ENCODE measurements at regions not wholly inside any gene's neighbourhood (a gene's known extent, or its start where the extent isn't known, plus 50 kb on each side); places are given as distances from the start of the nearest gene placed in this dataset.
A peak's percentile ranks its signal among the peaks of the same experiment; 100 is the strongest.

- peak in 2 of 6 donors; percentile 10 to 24 for DNase-seq (ENCODE audit: low read depth in 4 of 6, low spot score in 6 of 6)
- Histone ChIP-seq H3K27me3 (ENCODE audit: control insufficient read depth, insufficient read depth, low read length) (peaks cover 8% of the 10 kb centered on the region), H3K9me3 (ENCODE audit: control insufficient read depth, insufficient read depth, low read length) (no peaks in the 10 kb centered on the region), H3K4me3 (ENCODE audit: low read depth, low read length) (no peak overlapping the region), H3K36me3 (ENCODE audit: control insufficient read depth, insufficient read depth, low read length) (no peaks in the 10 kb centered on the region), H3K4me1 (ENCODE audit: control insufficient read depth, insufficient read depth, low read length) (peaks cover 14% of the 10 kb centered on the region), H3K27ac (ENCODE audit: low read depth, low read length) (peak overlapping the region; percentile 77)
- 75% methylated on average over 9 of the region's 15 CpGs for WGBS (ENCODE audit: insufficient coverage)
Observed at GRCh38 chr2:199602896-199603717, 145.4 kb upstream of the SATB2 start.

GRCh38 chr2:199602271-199602895 is 144.6 kb upstream of the SATB2 start:
- peak overlapping the region; percentile 77 for H3K27ac ChIP-seq (ENCODE audit: low read depth, low read length)
- H3K9me3 ChIP-seq (ENCODE audit: control insufficient read depth, insufficient read depth, low read length), result no peaks in the 10 kb centered on the region
- peaks cover 14% of the 10 kb centered on the region for H3K4me1 ChIP-seq (ENCODE audit: control insufficient read depth, insufficient read depth, low read length)
- WGBS (ENCODE audit: insufficient coverage), result 89% methylated on average over 2 of the region's 6 CpGs
- peaks cover 8% of the 10 kb centered on the region for H3K27me3 ChIP-seq (ENCODE audit: control insufficient read depth, insufficient read depth, low read length)
- DNase-seq (ENCODE audit: low read depth in 4 of 6, low spot score in 6 of 6), result peak in 1 of 6 donors; percentile 10
- H3K36me3 ChIP-seq (ENCODE audit: control insufficient read depth, insufficient read depth, low read length), result no peaks in the 10 kb centered on the region
- H3K4me3 ChIP-seq (ENCODE audit: low read depth, low read length), result no peak overlapping the region

- DNase-seq (ENCODE audit: low read depth in 4 of 6, low spot score in 6 of 6), result no peak
- Histone ChIP-seq H3K4me3 (ENCODE audit: low read depth, low read length) (no peak overlapping the region), H3K9me3 (ENCODE audit: control insufficient read depth, insufficient read depth, low read length) (no peaks in the 10 kb centered on the region), H3K36me3 (ENCODE audit: control insufficient read depth, insufficient read depth, low read length) (no peaks in the 10 kb centered on the region), H3K4me1 (ENCODE audit: control insufficient read depth, insufficient read depth, low read length) (no peaks in the 10 kb centered on the region), H3K27ac (ENCODE audit: low read depth, low read length) (no peak overlapping the region), H3K27me3 (ENCODE audit: control insufficient read depth, insufficient read depth, low read length) (no peaks in the 10 kb centered on the region)
- no CpG with 5 or more reads among the region's 1 CpG for WGBS (ENCODE audit: insufficient coverage)
Observed at GRCh38 chr2:199596549-199596948, 138.8 kb upstream of the SATB2 start.

- 93% methylated on average over 5 of the region's 5 CpGs for WGBS (ENCODE audit: insufficient coverage)
- no peak for DNase-seq (ENCODE audit: low read depth in 4 of 6, low spot score in 6 of 6)
- Histone ChIP-seq H3K4me1 (ENCODE audit: control insufficient read depth, insufficient read depth, low read length) (no peaks in the 10 kb centered on the region), H3K27ac (ENCODE audit: low read depth, low read length) (no peak overlapping the region), H3K27me3 (ENCODE audit: control insufficient read depth, insufficient read depth, low read length) (no peaks in the 10 kb centered on the region), H3K9me3 (ENCODE audit: control insufficient read depth, insufficient read depth, low read length) (no peaks in the 10 kb centered on the region), H3K4me3 (ENCODE audit: low read depth, low read length) (no peak overlapping the region), H3K36me3 (ENCODE audit: control insufficient read depth, insufficient read depth, low read length) (no peaks in the 10 kb centered on the region)
Observed at GRCh38 chr2:199594443-199594842, 136.7 kb upstream of the SATB2 start.

GRCh38 chr2:199591826-199592225 is 134.1 kb upstream of the SATB2 start:
- Histone ChIP-seq H3K27me3 (ENCODE audit: control insufficient read depth, insufficient read depth, low read length) (no peaks in the 10 kb centered on the region), H3K27ac (ENCODE audit: low read depth, low read length) (no peak overlapping the region), H3K4me1 (ENCODE audit: control insufficient read depth, insufficient read depth, low read length) (no peaks in the 10 kb centered on the region), H3K4me3 (ENCODE audit: low read depth, low read length) (no peak overlapping the region), H3K36me3 (ENCODE audit: control insufficient read depth, insufficient read depth, low read length) (no peaks in the 10 kb centered on the region), H3K9me3 (ENCODE audit: control insufficient read depth, insufficient read depth, low read length) (no peaks in the 10 kb centered on the region)
- DNase-seq (ENCODE audit: low read depth in 4 of 6, low spot score in 6 of 6), result no peak
- 93% methylated on average over 2 of the region's 4 CpGs for WGBS (ENCODE audit: insufficient coverage)

GRCh38 chr2:199590321-199591203 is 132.8 kb upstream of the SATB2 start:
- 44% methylated on average over 3 of the region's 5 CpGs for WGBS (ENCODE audit: insufficient coverage)
- H3K27ac ChIP-seq (ENCODE audit: low read depth, low read length), result no peak overlapping the region

GRCh38 chr2:199589306-199589705 is 131.6 kb upstream of the SATB2 start:
- Histone ChIP-seq H3K36me3 (ENCODE audit: control insufficient read depth, insufficient read depth, low read length) (no peaks in the 10 kb centered on the region), H3K4me3 (ENCODE audit: low read depth, low read length) (no peak overlapping the region), H3K27ac (ENCODE audit: low read depth, low read length) (no peak overlapping the region), H3K4me1 (ENCODE audit: control insufficient read depth, insufficient read depth, low read length) (no peaks in the 10 kb centered on the region), H3K9me3 (ENCODE audit: control insufficient read depth, insufficient read depth, low read length) (no peaks in the 10 kb centered on the region), H3K27me3 (ENCODE audit: control insufficient read depth, insufficient read depth, low read length) (no peaks in the 10 kb centered on the region)
- 13% methylated on average over 8 of the region's 11 CpGs for WGBS (ENCODE audit: insufficient coverage)
- peak in 2 of 6 donors; percentile 60 to 85 for DNase-seq (ENCODE audit: low read depth in 4 of 6, low spot score in 6 of 6)

More at GRCh38 chr2:199590321-199591203, 132.8 kb upstream of the SATB2 start:
- no peak for DNase-seq (ENCODE audit: low read depth in 4 of 6, low spot score in 6 of 6)
- Histone ChIP-seq H3K27me3 (ENCODE audit: control insufficient read depth, insufficient read depth, low read length) (no peaks in the 10 kb centered on the region), H3K9me3 (ENCODE audit: control insufficient read depth, insufficient read depth, low read length) (no peaks in the 10 kb centered on the region), H3K4me1 (ENCODE audit: control insufficient read depth, insufficient read depth, low read length) (no peaks in the 10 kb centered on the region), H3K36me3 (ENCODE audit: control insufficient read depth, insufficient read depth, low read length) (no peaks in the 10 kb centered on the region), H3K4me3 (ENCODE audit: low read depth, low read length) (no peak overlapping the region)

GRCh38 chr2:199588054-199588453 is 130.3 kb upstream of the SATB2 start:
- 88% methylated on average over 3 of the region's 3 CpGs for WGBS (ENCODE audit: insufficient coverage)
- no peak for DNase-seq (ENCODE audit: low read depth in 4 of 6, low spot score in 6 of 6)
- Histone ChIP-seq H3K27ac (ENCODE audit: low read depth, low read length) (no peak overlapping the region), H3K27me3 (ENCODE audit: control insufficient read depth, insufficient read depth, low read length) (no peaks in the 10 kb centered on the region), H3K36me3 (ENCODE audit: control insufficient read depth, insufficient read depth, low read length) (no peaks in the 10 kb centered on the region), H3K9me3 (ENCODE audit: control insufficient read depth, insufficient read depth, low read length) (no peaks in the 10 kb centered on the region), H3K4me3 (ENCODE audit: low read depth, low read length) (no peak overlapping the region), H3K4me1 (ENCODE audit: control insufficient read depth, insufficient read depth, low read length) (no peaks in the 10 kb centered on the region)

GRCh38 chr2:199586646-199587045 is 128.9 kb upstream of the SATB2 start:
- no peaks in the 10 kb centered on the region for H3K4me1 ChIP-seq (ENCODE audit: control insufficient read depth, insufficient read depth, low read length)
- H3K36me3 ChIP-seq (ENCODE audit: control insufficient read depth, insufficient read depth, low read length), result no peaks in the 10 kb centered on the region
- DNase-seq (ENCODE audit: low read depth in 4 of 6, low spot score in 6 of 6), result peak in 1 of 6 donors; percentile 57
- no peak overlapping the region for H3K27ac ChIP-seq (ENCODE audit: low read depth, low read length)
- H3K4me3 ChIP-seq (ENCODE audit: low read depth, low read length), result no peak overlapping the region
- no peaks in the 10 kb centered on the region for H3K27me3 ChIP-seq (ENCODE audit: control insufficient read depth, insufficient read depth, low read length)
- no CpG with 5 or more reads among the region's 2 CpGs for WGBS (ENCODE audit: insufficient coverage)
- H3K9me3 ChIP-seq (ENCODE audit: control insufficient read depth, insufficient read depth, low read length), result no peaks in the 10 kb centered on the region

Measured in spinal cord (tissue), 9 donors.